IPS-18c (cell line): ENCODE measurements at regions not wholly inside any gene's neighbourhood (a gene's known extent, or its start where the extent isn't known, plus 50 kb on each side); places are given as distances from the start of the nearest gene placed in this dataset.
"Not testable (repeated sequence)": the region's sequence is repeated elsewhere in the genome, so short reads cannot be mapped to it uniquely, and the experiment has no call there.

Experiments
- H3K4me3 ChIP-seq: 2 replicates; pipeline ENCODE4 v1.7.0; 2013; ENCODE audit warnings: low read depth, mild to moderate bottlenecking, low read length, moderate library complexity; ENCODE audit not compliant: insufficient read depth
- H3K9me3 ChIP-seq: one replicate; pipeline ENCODE4 v1.6.1; 2013; ENCODE audit warnings: mild to moderate bottlenecking, low read length, moderate library complexity; ENCODE audit not compliant: control insufficient read depth, insufficient read depth

GRCh38 chr13:23018143-23018542 is 162.6 kb upstream of the SGCG start:
- no peak overlapping the region for H3K4me3 ChIP-seq
- H3K9me3 ChIP-seq: no peaks in the 10 kb centered on the region

- no peak overlapping the region for H3K4me3 ChIP-seq
- H3K9me3 ChIP-seq: no peaks in the 10 kb centered on the region
Observed at GRCh38 chr13:23020246-23020843, 160.4 kb upstream of the SGCG start.

- H3K4me3 ChIP-seq: no peak overlapping the region
- no peaks in the 10 kb centered on the region for H3K9me3 ChIP-seq
Observed at GRCh38 chr13:23021906-23022305, 158.9 kb upstream of the SGCG start.

- H3K9me3 ChIP-seq: no peaks in the 10 kb centered on the region
- H3K4me3 ChIP-seq: no peak overlapping the region
Observed at GRCh38 chr13:23022704-23023103, 158.1 kb upstream of the SGCG start.

- no peak overlapping the region for H3K4me3 ChIP-seq
Observed at GRCh38 chr13:23025864-23026608, 154.7 kb upstream of the SGCG start.

GRCh38 chr13:23039266-23039935 is 141.4 kb upstream of the SGCG start:
- Histone ChIP-seq H3K9me3 (no peaks in the 10 kb centered on the region), H3K4me3 (no peak overlapping the region)

More at GRCh38 chr13:23025864-23026608, 154.7 kb upstream of the SGCG start:
- no peaks in the 10 kb centered on the region for H3K9me3 ChIP-seq

GRCh38 chr13:23042181-23042580 is 138.6 kb upstream of the SGCG start:
- no peak overlapping the region for H3K4me3 ChIP-seq
- no peaks in the 10 kb centered on the region for H3K9me3 ChIP-seq

GRCh38 chr13:23044906-23045305 is 135.9 kb upstream of the SGCG start:
- no peaks in the 10 kb centered on the region for H3K9me3 ChIP-seq
- no peak overlapping the region for H3K4me3 ChIP-seq

GRCh38 chr13:23050126-23050525 is 130.7 kb upstream of the SGCG start:
- Histone ChIP-seq H3K4me3 (no peak overlapping the region), H3K9me3 (no peaks in the 10 kb centered on the region)

GRCh38 chr13:23053711-23054110 is 127.1 kb upstream of the SGCG start:
- not testable (repeated sequence) for H3K9me3 ChIP-seq

GRCh38 chr13:23059173-23059572 is 121.6 kb upstream of the SGCG start:
- Histone ChIP-seq H3K4me3 (no peak overlapping the region), H3K9me3 (no peaks in the 10 kb centered on the region)

More at GRCh38 chr13:23053711-23054110, 127.1 kb upstream of the SGCG start:
- not testable (repeated sequence) for H3K4me3 ChIP-seq

- H3K9me3 ChIP-seq: no peaks in the 10 kb centered on the region
- H3K4me3 ChIP-seq: no peak overlapping the region
Observed at GRCh38 chr13:23060959-23061358, 119.8 kb upstream of the SGCG start.

GRCh38 chr13:23067129-23067528 is 113.7 kb upstream of the SGCG start:
- Histone ChIP-seq H3K4me3 (no peak overlapping the region), H3K9me3 (no peaks in the 10 kb centered on the region)

- Histone ChIP-seq H3K9me3 (no peaks in the 10 kb centered on the region), H3K4me3 (no peak overlapping the region)
Observed at GRCh38 chr13:23069566-23069965, 111.2 kb upstream of the SGCG start.

GRCh38 chr13:23074075-23074828 is 106.5 kb upstream of the SGCG start:
- Histone ChIP-seq H3K4me3 (no peak overlapping the region), H3K9me3 (no peaks in the 10 kb centered on the region)

GRCh38 chr13:23081220-23081619 is 99.6 kb upstream of the SGCG start:
- H3K4me3 ChIP-seq: no peak overlapping the region
- no peaks in the 10 kb centered on the region for H3K9me3 ChIP-seq

- no peaks in the 10 kb centered on the region for H3K9me3 ChIP-seq
Observed at GRCh38 chr13:23081901-23082300, 98.9 kb upstream of the SGCG start.

More at GRCh38 chr13:23081901-23082300, 98.9 kb upstream of the SGCG start:
- no peak overlapping the region for H3K4me3 ChIP-seq
